Activated T-helper 2 cell treated with anti-CD3 and anti-CD28 coated beads, Interferon-gamma antibody, Interleukin-2, Interleukin-4, amounts not matched to agents 10 μg/mL and 5 μg/mL and 100 μg/mL, durations not matched to agents 14 hours and 24 hours and 36 hours (primary cell): ENCODE measurements at regions not wholly inside any gene's neighbourhood (a gene's known extent, or its start where the extent isn't known, plus 50 kb on each side); places are given as distances from the start of the nearest gene placed in this dataset.
"Not testable (repeated sequence)": the region's sequence is repeated elsewhere in the genome, so short reads cannot be mapped to it uniquely, and the experiment has no call there.

Experiments
- DNase-seq: peaks from one replicate; pipeline ENCODE4 v3.0.0; 2021; ENCODE audit warnings: low spot score
- H3K27ac Mint-ChIP-seq: one replicate; pipeline ENCODE4 v1.8.0; 2021; ENCODE audit warnings: mixed read lengths
- H3K27me3 Mint-ChIP-seq: one replicate; pipeline ENCODE4 v1.8.0; 2021; ENCODE audit warnings: low read depth, mixed read lengths
- H3K36me3 Mint-ChIP-seq: one replicate; pipeline ENCODE4 v1.8.0; 2021; ENCODE audit warnings: low read depth, mixed read lengths
- H3K4me1 Mint-ChIP-seq: one replicate; pipeline ENCODE4 v1.8.0; 2021; ENCODE audit warnings: low read depth, mixed read lengths
- H3K4me3 Mint-ChIP-seq: one replicate; pipeline ENCODE4 v1.8.0; 2021; ENCODE audit warnings: low read depth, mild to moderate bottlenecking, moderate library complexity, mixed read lengths
- H3K9me3 Mint-ChIP-seq: one replicate; pipeline ENCODE4 v1.8.0; 2021; ENCODE audit warnings: mixed read lengths
- intact Hi-C: fragments of 100-400 bp; cut with micrococcal nuclease; formaldehyde crosslinking; loops from one replicate; pipeline ENCODE4 v1.15.1; 2023

- DNase-seq, H3K4me3 Mint-ChIP-seq, H3K27ac Mint-ChIP-seq, H3K9me3 Mint-ChIP-seq, H3K4me1 Mint-ChIP-seq, H3K27me3 Mint-ChIP-seq, H3K36me3 Mint-ChIP-seq, intact Hi-C loops: not testable (repeated sequence)
Measured at GRCh38 chr10:46720386-46720785, 141.5 kb downstream of the SYT15 start.

- H3K27me3 Mint-ChIP-seq, H3K27ac Mint-ChIP-seq, DNase-seq, H3K4me3 Mint-ChIP-seq, H3K9me3 Mint-ChIP-seq, intact Hi-C loops, H3K4me1 Mint-ChIP-seq, H3K36me3 Mint-ChIP-seq: not testable (repeated sequence)
Measured at GRCh38 chr10:46720811-46721518, 142.0 kb downstream of the SYT15 start.

GRCh38 chr10:46724258-46724657 lies 145.3 kb downstream of the SYT15 start:
- H3K27ac Mint-ChIP-seq, DNase-seq, H3K36me3 Mint-ChIP-seq, H3K4me1 Mint-ChIP-seq, H3K27me3 Mint-ChIP-seq, intact Hi-C loops, H3K9me3 Mint-ChIP-seq, H3K4me3 Mint-ChIP-seq: not testable (repeated sequence)

- intact Hi-C loops, H3K9me3 Mint-ChIP-seq, H3K27ac Mint-ChIP-seq, H3K36me3 Mint-ChIP-seq, H3K27me3 Mint-ChIP-seq, DNase-seq, H3K4me3 Mint-ChIP-seq, H3K4me1 Mint-ChIP-seq: not testable (repeated sequence)
Measured at GRCh38 chr10:46728359-46728758, 149.4 kb downstream of the SYT15 start.

- intact Hi-C loops, H3K4me1 Mint-ChIP-seq, H3K9me3 Mint-ChIP-seq: not testable (repeated sequence)
Measured at GRCh38 chr10:46730729-46731128, 151.8 kb downstream of the SYT15 start.

GRCh38 chr10:46733635-46734261 lies 154.8 kb downstream of the SYT15 start:
- H3K27me3 Mint-ChIP-seq, H3K4me1 Mint-ChIP-seq, H3K27ac Mint-ChIP-seq, H3K9me3 Mint-ChIP-seq, intact Hi-C loops, DNase-seq, H3K36me3 Mint-ChIP-seq, H3K4me3 Mint-ChIP-seq: not testable (repeated sequence)

More at GRCh38 chr10:46730729-46731128, 151.8 kb downstream of the SYT15 start:
- not testable (repeated sequence) for H3K36me3 Mint-ChIP-seq, DNase-seq, H3K27ac Mint-ChIP-seq, H3K4me3 Mint-ChIP-seq, H3K27me3 Mint-ChIP-seq

- H3K27me3 Mint-ChIP-seq, H3K4me3 Mint-ChIP-seq, H3K36me3 Mint-ChIP-seq, H3K4me1 Mint-ChIP-seq, intact Hi-C loops, H3K9me3 Mint-ChIP-seq, DNase-seq, H3K27ac Mint-ChIP-seq: not testable (repeated sequence)
Measured at GRCh38 chr10:46734262-46734642, 155.3 kb downstream of the SYT15 start.

GRCh38 chr10:46739919-46740318 lies 161.0 kb downstream of the SYT15 start:
- DNase-seq, H3K27me3 Mint-ChIP-seq, H3K9me3 Mint-ChIP-seq, H3K36me3 Mint-ChIP-seq, H3K27ac Mint-ChIP-seq, H3K4me1 Mint-ChIP-seq, H3K4me3 Mint-ChIP-seq, intact Hi-C loops: not testable (repeated sequence)

GRCh38 chr10:46740368-46740767 lies 161.4 kb downstream of the SYT15 start:
- H3K9me3 Mint-ChIP-seq, H3K27ac Mint-ChIP-seq, H3K4me1 Mint-ChIP-seq, intact Hi-C loops, H3K27me3 Mint-ChIP-seq, H3K36me3 Mint-ChIP-seq, H3K4me3 Mint-ChIP-seq, DNase-seq: not testable (repeated sequence)

- H3K4me3 Mint-ChIP-seq, DNase-seq, intact Hi-C loops, H3K27me3 Mint-ChIP-seq, H3K27ac Mint-ChIP-seq, H3K36me3 Mint-ChIP-seq, H3K9me3 Mint-ChIP-seq: not testable (repeated sequence)
- H3K4me1 Mint-ChIP-seq, result peaks cover 13% of the 10 kb centered on the region
Measured at GRCh38 chr10:46749003-46749402, 162.2 kb upstream of the PTPN20 start.

GRCh38 chr10:46749470-46749869 lies 161.8 kb upstream of the PTPN20 start:
- Mint-ChIP-seq H3K4me1 (peaks cover 13% of the 10 kb centered on the region), H3K4me3 (peak overlapping the region; percentile 83)
- DNase-seq, H3K27me3 Mint-ChIP-seq, H3K36me3 Mint-ChIP-seq, intact Hi-C loops, H3K27ac Mint-ChIP-seq, H3K9me3 Mint-ChIP-seq: not testable (repeated sequence)

- peaks cover 12% of the 10 kb centered on the region for H3K36me3 Mint-ChIP-seq
- intact Hi-C loops, H3K4me1 Mint-ChIP-seq, H3K4me3 Mint-ChIP-seq, H3K27me3 Mint-ChIP-seq, DNase-seq, H3K9me3 Mint-ChIP-seq, H3K27ac Mint-ChIP-seq: not testable (repeated sequence)
Measured at GRCh38 chr10:46753763-46754162, 157.5 kb upstream of the PTPN20 start.

- H3K4me1 Mint-ChIP-seq, DNase-seq, H3K9me3 Mint-ChIP-seq, H3K36me3 Mint-ChIP-seq, intact Hi-C loops, H3K27ac Mint-ChIP-seq, H3K27me3 Mint-ChIP-seq, H3K4me3 Mint-ChIP-seq: not testable (repeated sequence)
Measured at GRCh38 chr10:46761471-46761870, 149.8 kb upstream of the PTPN20 start.
